ENCODE measurements at regions not wholly inside any gene's neighbourhood (a gene's known extent, or its start where the extent isn't known, plus 50 kb on each side); places are given as distances from the start of the nearest gene placed in this dataset.
"Not testable (repeated sequence)": the region's sequence is repeated elsewhere in the genome, so short reads cannot be mapped to it uniquely, and the experiment has no call there.

- H3K27ac ChIP-seq: no peak overlapping the region
- TF ChIP-seq ZFX (IDR thresholded peaks at IDR 0.05): no peak
- TF ChIP-seq, protein P1, sequence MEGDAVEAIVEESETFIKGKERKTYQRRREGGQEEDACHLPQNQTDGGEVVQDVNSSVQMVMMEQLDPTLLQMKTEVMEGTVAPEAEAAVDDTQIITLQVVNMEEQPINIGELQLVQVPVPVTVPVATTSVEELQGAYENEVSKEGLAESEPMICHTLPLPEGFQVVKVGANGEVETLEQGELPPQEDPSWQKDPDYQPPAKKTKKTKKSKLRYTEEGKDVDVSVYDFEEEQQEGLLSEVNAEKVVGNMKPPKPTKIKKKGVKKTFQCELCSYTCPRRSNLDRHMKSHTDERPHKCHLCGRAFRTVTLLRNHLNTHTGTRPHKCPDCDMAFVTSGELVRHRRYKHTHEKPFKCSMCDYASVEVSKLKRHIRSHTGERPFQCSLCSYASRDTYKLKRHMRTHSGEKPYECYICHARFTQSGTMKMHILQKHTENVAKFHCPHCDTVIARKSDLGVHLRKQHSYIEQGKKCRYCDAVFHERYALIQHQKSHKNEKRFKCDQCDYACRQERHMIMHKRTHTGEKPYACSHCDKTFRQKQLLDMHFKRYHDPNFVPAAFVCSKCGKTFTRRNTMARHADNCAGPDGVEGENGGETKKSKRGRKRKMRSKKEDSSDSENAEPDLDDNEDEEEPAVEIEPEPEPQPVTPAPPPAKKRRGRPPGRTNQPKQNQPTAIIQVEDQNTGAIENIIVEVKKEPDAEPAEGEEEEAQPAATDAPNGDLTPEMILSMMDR (conservative IDR thresholded peaks at IDR 0.05): no peak
Observed at GRCh38 chr5:58165152-58165551, 294.7 kb downstream of the PLK2 start.

GRCh38 chr5:58161889-58162288, 298.0 kb downstream of the PLK2 start:
- H3K27ac ChIP-seq: not testable (repeated sequence)

DNA sequence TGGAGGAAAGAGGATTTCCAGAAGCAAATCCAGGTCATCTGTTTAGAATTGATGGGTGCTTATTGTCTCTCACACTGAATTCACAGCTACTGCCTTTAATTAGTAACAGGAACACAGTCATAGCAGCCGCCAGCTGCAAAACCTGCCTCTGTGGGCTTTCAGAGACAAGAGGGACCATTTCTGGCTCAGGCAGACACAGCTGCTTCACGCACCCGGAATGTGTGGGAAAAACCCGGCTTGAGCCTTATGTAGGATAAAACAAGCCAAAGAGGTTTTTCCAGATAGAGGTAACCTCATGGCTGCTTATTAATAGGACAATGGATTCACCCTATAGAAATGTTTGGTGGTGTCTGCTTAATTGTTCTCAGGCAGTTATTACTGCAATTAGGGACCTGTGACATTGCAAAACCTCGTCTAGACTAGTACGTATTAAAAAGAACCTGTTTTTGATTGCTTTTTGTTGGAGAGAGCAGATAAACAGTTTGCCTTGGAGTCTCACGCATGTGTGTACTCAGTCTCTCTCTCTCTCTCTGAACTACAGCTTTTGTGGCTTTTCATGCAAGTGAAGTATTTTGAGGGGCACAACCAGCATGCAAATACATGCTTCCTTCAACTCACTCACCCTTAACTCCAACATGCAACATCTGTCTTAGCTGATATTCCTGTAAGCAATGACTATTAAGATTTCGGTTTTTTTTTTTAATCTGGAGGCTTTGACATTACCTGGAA, 302.7 kb downstream of the PLK2 start:
- H3K27ac ChIP-seq: no peak overlapping the region

GRCh38 chr5:58156361-58156760, 303.5 kb downstream of the PLK2 start:
- no peak overlapping the region for H3K27ac ChIP-seq
- TF ChIP-seq, protein P1 (conservative IDR thresholded peaks at IDR 0.05): no peak
- TF ChIP-seq ZFX (IDR thresholded peaks at IDR 0.05): no peak

More for the DNA sequence above, 302.7 kb downstream of the PLK2 start:
- no peak for TF ChIP-seq ZFX (IDR thresholded peaks at IDR 0.05)
- TF ChIP-seq, protein P1 (conservative IDR thresholded peaks at IDR 0.05): no peak

GRCh38 chr5:58153255-58153654, 306.6 kb downstream of the PLK2 start:
- TF ChIP-seq, protein P1 (conservative IDR thresholded peaks at IDR 0.05): no peak
- TF ChIP-seq ZFX (IDR thresholded peaks at IDR 0.05): no peak
- no peak overlapping the region for H3K27ac ChIP-seq

GRCh38 chr5:58151414-58151813, 308.5 kb downstream of the PLK2 start:
- TF ChIP-seq, protein P1 (conservative IDR thresholded peaks at IDR 0.05): no peak
- TF ChIP-seq ZFX (IDR thresholded peaks at IDR 0.05): no peak
- H3K27ac ChIP-seq: no peak overlapping the region

- H3K27ac ChIP-seq: no peak overlapping the region
- TF ChIP-seq, protein P1 (conservative IDR thresholded peaks at IDR 0.05): no peak
- no peak for TF ChIP-seq ZFX (IDR thresholded peaks at IDR 0.05)
Observed at GRCh38 chr5:58150926-58151325, 309.0 kb downstream of the PLK2 start.

DNA sequence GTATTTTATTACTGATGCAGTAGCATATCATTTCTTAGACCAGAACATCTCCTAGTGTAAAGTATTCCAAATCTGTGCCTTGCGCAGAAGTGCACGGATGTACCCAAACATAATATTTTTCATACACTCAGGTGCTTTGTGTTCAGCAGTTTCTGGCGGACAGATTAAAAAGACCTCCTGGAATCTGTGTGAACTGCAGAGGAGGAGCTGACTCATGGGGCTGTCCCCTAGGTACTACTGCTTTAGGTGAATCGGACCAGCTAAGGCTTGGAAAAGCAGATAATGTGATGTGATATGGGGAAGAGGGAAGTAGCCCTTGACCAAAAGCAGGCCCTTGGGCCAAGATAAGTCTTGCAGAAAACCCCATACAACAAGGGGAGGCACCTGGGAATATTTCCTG, 310.1 kb downstream of the PLK2 start:
- TF ChIP-seq, protein P1 (conservative IDR thresholded peaks at IDR 0.05): no peak
- TF ChIP-seq ZFX (IDR thresholded peaks at IDR 0.05): no peak

More for the DNA sequence above, 310.1 kb downstream of the PLK2 start:
- H3K27ac ChIP-seq: no peak overlapping the region
